Cardiac fibroblast (primary cell): ENCODE measurements at regions not wholly inside any gene's neighbourhood (a gene's known extent, or its start where the extent isn't known, plus 50 kb on each side); places are given as distances from the start of the nearest gene placed in this dataset.

Experiments used
- DNase-seq, 2 donors: peaks; one replicate each; pipeline versions ENCODE4 v3.0.0 to v3.0.0-alpha.2; 2010; ENCODE audit warnings: low read depth in 2 of 2
- H3K4me3 ChIP-seq, 2 donors: replicated peaks in 1 of 2; 1 replicate in 1 of 2; 2 replicates in 1 of 2; pipeline ENCODE4 v1.5.1; 2011; ENCODE audit warnings: low read depth in 2 of 2, low read length in 2 of 2, mild to moderate bottlenecking in 2 of 2, moderate library complexity in 1 of 2
- CTCF ChIP-seq: IDR thresholded peaks from one replicate; pipeline ENCODE4 v1.5.1; 2011; ENCODE audit warnings: low read depth, mild to moderate bottlenecking, low read length, inconsistent platforms

DNA sequence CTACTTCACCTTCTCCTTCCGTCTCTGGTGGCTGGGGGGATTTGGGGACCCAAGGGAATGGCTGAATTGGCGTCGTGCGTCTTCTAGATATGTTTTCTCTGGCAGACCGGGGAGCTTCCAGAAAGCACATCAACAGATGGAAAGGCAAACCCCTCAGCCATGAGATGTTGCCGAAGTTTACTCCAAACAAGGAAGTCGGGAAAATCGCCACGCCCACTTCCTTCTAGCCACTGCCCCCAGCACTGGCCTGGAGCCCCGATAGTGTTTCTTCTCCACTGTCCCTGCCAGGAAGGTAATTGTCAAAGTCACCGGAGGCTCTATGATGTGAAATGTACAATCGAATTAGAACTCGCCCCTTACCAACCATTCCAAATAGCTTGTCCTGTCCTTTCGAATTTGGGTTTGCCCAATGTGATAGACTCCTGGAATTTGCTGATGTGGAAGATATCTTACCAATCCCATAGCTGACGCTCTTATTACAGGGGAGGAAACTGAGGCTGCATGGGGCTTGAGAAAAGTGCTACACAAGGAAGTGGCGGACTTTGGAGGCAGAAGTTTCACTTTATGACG, 191.0 kb downstream of the LSM5 start:
- no peak for TF ChIP-seq CTCF

GRCh38 chr7:32298408-32299132, 191.6 kb downstream of the LSM5 start:
- peak overlapping the region; percentile 22 to 36 for H3K4me3 ChIP-seq
- DNase-seq, result no peak
- TF ChIP-seq CTCF, result no peak

More for the DNA sequence above, 191.0 kb downstream of the LSM5 start:
- peak in 1 of 2 donors; percentile 1 for DNase-seq
- peak overlapping the region; percentile 22 to 36 for H3K4me3 ChIP-seq

DNA sequence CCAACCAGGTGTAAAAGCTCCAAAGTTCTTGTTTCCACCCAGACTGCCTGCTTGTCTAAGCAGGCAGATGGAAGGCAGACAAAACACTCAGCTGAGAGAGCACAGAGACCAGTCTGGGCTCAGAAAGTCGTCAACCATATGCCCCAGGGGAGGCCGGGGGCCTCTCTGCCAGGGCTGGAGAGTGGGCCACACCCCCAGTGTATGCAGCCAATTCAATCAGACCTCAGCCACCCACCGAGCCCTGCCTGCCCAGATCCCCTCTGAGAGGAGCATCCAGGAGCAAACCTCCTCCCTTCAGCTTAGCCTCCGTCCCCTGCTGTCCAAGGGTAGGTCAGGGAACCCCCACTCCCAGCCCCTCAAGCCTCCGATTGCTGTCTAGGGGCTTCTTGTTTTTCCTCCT, 196.3 kb downstream of the LSM5 start:
- DNase-seq, result no peak
- TF ChIP-seq CTCF, result no peak
- no peak overlapping the region for H3K4me3 ChIP-seq

DNA sequence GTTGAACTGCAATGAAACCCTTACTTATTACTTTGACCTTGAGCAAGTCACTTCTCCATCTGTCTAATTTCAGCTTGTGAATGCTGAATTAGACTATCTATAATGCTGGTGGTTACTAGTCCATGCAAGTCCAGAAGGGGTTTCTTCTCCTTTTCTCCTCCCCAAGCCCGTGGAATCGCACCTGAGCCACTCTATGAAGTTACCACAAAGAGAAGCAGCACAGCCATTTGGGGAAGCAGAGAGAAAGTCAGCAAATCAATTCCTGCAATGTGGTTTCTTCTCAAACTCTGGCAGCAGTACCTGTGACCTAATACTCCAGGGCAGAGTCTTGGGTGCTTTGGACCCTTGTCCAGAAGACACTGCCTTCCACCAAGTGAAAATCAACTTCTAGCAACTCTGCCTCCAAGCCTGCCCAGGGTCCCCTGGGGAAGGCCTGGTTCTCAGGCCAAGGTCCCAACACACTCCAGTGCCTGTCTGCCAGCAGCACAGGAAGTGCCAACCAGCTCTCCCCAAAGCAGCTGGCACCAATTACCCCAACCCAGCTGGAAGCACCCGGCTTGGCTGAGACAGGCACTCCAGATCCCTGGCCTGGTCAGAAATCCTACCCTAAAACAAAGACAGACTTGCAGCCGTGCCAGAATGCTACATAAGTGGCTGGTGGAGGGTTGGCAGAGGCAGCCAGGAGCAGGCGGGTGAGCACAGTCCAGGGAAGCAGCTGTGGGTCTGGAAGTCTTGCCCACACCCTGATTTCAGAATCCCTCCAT, 200.3 kb downstream of the LSM5 start:
- no peak for DNase-seq
- no peak for TF ChIP-seq CTCF

DNA sequence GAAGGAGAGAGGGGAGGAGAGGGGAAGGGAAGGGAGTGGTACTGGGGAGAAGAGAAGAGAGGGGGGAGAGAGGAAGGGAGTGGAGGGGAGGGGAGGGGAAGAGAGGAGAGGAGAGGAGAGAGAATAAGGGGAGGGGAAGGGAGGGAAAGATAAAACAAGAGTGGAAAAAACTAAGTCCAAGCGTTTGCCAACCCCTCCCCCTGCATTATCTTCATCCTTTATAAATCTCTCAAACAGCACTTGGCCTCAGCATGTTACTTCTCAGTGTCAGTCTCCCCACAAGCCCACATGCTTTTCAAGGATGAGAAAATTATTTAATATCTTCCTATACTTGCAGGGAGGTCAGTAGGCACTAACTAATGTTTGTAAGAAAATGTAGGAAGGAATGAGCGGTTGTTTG, 204.5 kb downstream of the LSM5 start:
- no peak overlapping the region for H3K4me3 ChIP-seq
- no peak for DNase-seq
- no peak for TF ChIP-seq CTCF

More for the DNA sequence above, 200.3 kb downstream of the LSM5 start:
- H3K4me3 ChIP-seq, result no peak overlapping the region

DNA sequence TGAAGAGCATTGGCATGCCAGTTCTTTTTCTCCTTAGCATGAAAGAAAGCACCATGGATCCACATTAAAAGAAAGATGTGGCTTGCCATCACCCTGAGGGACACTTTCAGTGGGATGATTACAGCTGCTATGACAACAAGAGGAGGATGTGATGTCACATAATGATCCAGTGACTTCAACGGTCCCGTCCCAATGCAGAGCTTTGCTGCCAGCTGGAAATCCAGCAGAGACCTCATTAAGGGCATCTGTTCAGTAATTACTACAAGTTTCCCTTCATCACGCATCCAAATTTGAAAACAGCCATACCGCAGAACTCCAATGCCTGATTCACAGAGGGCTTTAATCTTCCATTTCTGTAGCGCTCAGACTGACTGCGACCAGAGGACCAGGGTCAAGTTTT, 206.6 kb downstream of the LSM5 start:
- H3K4me3 ChIP-seq, result no peak overlapping the region
- no peak for DNase-seq
- no peak for TF ChIP-seq CTCF
